ENCODE measurements at regions not wholly inside any gene's neighbourhood (a gene's known extent, or its start where the extent isn't known, plus 50 kb on each side); places are given as distances from the start of the nearest gene placed in this dataset.

GRCh38 chr7:110375068-110375467 is 715.9 kb upstream of the LRRN3 start:
- no peak for TF ChIP-seq CTCF (tag by site-specific recombination; IDR thresholded peaks at IDR 0.05)
- no peak for TF ChIP-seq YY1 (tag by site-specific recombination; IDR thresholded peaks at IDR 0.05)
- TF ChIP-seq GLI4 (tag by site-specific recombination; IDR thresholded peaks at IDR 0.05), result no peak
- TF ChIP-seq ZBTB26 (tag by site-specific recombination; optimal IDR thresholded peaks at IDR 0.05), result no peak
- TF ChIP-seq KLF16 (tag by site-specific recombination; IDR thresholded peaks at IDR 0.05), result no peak
- TF ChIP-seq PRDM2 (tag by site-specific recombination; IDR thresholded peaks at IDR 0.05; ENCODE audit: borderline replicate concordance), result no peak
